ENCODE measurements at regions not wholly inside any gene's neighbourhood (a gene's known extent, or its start where the extent isn't known, plus 50 kb on each side); places are given as distances from the start of the nearest gene placed in this dataset.

- ATAC-seq (no peak), DNase-seq (no peak)
- H3K27me3 Mint-ChIP-seq (ENCODE audit: low read depth) = peaks cover 8% of the 10 kb centered on the region
- H3K4me1 Mint-ChIP-seq (ENCODE audit: low read depth) = no peaks in the 10 kb centered on the region
- H3K9me3 Mint-ChIP-seq = no peaks in the 10 kb centered on the region
- H3K36me3 Mint-ChIP-seq (ENCODE audit: insufficient read depth) = no peaks in the 10 kb centered on the region
- H3K4me3 Mint-ChIP-seq = no peak overlapping the region
These were observed 54.1 kb upstream of the FOXQ1 start for GRCh38 chr6:1257778-1258177.

GRCh38 chr6:1256435-1257008, 55.4 kb upstream of the FOXQ1 start:
- Mint-ChIP-seq H3K9me3 (no peaks in the 10 kb centered on the region), H3K36me3 (ENCODE audit: insufficient read depth) (no peaks in the 10 kb centered on the region), H3K27me3 (ENCODE audit: low read depth) (peaks cover 11% of the 10 kb centered on the region), H3K4me1 (ENCODE audit: low read depth) (no peaks in the 10 kb centered on the region), H3K4me3 (no peak overlapping the region)
- DNase-seq = no peak
- no peak for ATAC-seq

GRCh38 chr6:1255636-1256365, 56.1 kb upstream of the FOXQ1 start:
- ATAC-seq (no peak), DNase-seq (no peak)
- no peaks in the 10 kb centered on the region for H3K9me3 Mint-ChIP-seq

GRCh38 chr6:1254326-1254725, 57.6 kb upstream of the FOXQ1 start:
- Mint-ChIP-seq H3K9me3 (no peaks in the 10 kb centered on the region), H3K4me1 (ENCODE audit: low read depth) (no peaks in the 10 kb centered on the region), H3K4me3 (no peak overlapping the region), H3K27me3 (ENCODE audit: low read depth) (peaks cover 7% of the 10 kb centered on the region), H3K36me3 (ENCODE audit: insufficient read depth) (no peaks in the 10 kb centered on the region)
- ATAC-seq = no peak
- DNase-seq = no peak

More at GRCh38 chr6:1255636-1256365, 56.1 kb upstream of the FOXQ1 start:
- H3K36me3 Mint-ChIP-seq (ENCODE audit: insufficient read depth) = no peaks in the 10 kb centered on the region
- no peaks in the 10 kb centered on the region for H3K4me1 Mint-ChIP-seq (ENCODE audit: low read depth)
- no peak overlapping the region for H3K4me3 Mint-ChIP-seq
- peaks cover 11% of the 10 kb centered on the region for H3K27me3 Mint-ChIP-seq (ENCODE audit: low read depth)

DNA sequence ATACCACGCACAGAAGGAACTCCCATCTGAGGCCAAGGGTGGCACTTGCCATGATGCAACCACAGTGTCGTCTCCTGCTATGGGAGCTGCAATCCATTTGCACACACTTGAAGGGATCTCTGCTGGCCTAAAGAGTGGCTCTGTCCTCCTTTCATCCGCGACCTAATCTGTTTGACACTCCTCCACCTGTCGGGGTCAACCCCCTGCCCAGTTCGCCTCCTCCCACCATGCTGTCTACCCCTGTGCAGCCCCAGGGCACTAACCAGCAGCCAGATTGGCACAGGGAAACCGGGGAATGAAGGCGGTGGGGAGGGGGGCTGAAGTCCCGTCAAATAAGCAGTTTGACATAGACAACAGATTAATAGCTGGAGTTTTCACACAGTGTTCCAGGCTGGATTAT, 58.1 kb upstream of the FOXQ1 start:
- Mint-ChIP-seq H3K36me3 (ENCODE audit: insufficient read depth) (no peaks in the 10 kb centered on the region), H3K4me1 (ENCODE audit: low read depth) (no peaks in the 10 kb centered on the region), H3K27me3 (ENCODE audit: low read depth) (peaks cover 9% of the 10 kb centered on the region), H3K9me3 (no peaks in the 10 kb centered on the region), H3K4me3 (no peak overlapping the region)
- DNase-seq (no peak), ATAC-seq (no peak)

GRCh38 chr6:1251198-1252155, 60.4 kb upstream of the FOXQ1 start:
- DNase-seq = no peak
- Mint-ChIP-seq H3K4me1 (ENCODE audit: low read depth) (no peaks in the 10 kb centered on the region), H3K4me3 (no peak overlapping the region), H3K27me3 (ENCODE audit: low read depth) (peaks cover 9% of the 10 kb centered on the region), H3K36me3 (ENCODE audit: insufficient read depth) (no peaks in the 10 kb centered on the region), H3K9me3 (no peaks in the 10 kb centered on the region)
- ATAC-seq = no peak

- Mint-ChIP-seq H3K4me3 (no peak overlapping the region), H3K36me3 (ENCODE audit: insufficient read depth) (no peaks in the 10 kb centered on the region), H3K9me3 (no peaks in the 10 kb centered on the region), H3K4me1 (ENCODE audit: low read depth) (no peaks in the 10 kb centered on the region), H3K27me3 (ENCODE audit: low read depth) (peaks cover 9% of the 10 kb centered on the region)
- no peak for DNase-seq
- ATAC-seq = no peak
These were observed 61.3 kb upstream of the FOXQ1 start for GRCh38 chr6:1250489-1251197.

GRCh38 chr6:1247894-1248293, 64.0 kb upstream of the FOXQ1 start:
- no peak for DNase-seq
- H3K9me3 Mint-ChIP-seq = no peaks in the 10 kb centered on the region
- no peaks in the 10 kb centered on the region for H3K4me1 Mint-ChIP-seq (ENCODE audit: low read depth)
- no peak overlapping the region for H3K4me3 Mint-ChIP-seq
- H3K27me3 Mint-ChIP-seq (ENCODE audit: low read depth) = peaks cover 8% of the 10 kb centered on the region
- ATAC-seq = no peak
- H3K36me3 Mint-ChIP-seq (ENCODE audit: insufficient read depth) = no peaks in the 10 kb centered on the region

DNA sequence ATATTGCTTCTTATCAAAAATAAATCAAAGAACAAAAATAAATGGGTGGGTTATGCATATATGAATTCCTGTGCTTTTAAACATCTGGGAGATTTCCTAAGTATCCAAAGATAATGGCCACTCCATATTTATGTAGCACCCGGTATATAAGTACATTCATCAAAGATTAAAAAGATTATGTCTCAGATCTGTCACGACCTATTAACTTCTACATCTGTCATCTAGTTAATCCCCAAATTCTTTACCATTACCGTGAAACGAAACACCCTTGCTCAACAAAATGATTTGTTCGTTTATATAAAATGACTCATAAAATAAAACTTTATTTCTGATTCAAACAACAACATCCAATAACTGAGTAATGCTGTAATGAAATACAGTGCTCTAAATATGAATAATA, 64.8 kb upstream of the FOXQ1 start:
- Mint-ChIP-seq H3K9me3 (no peaks in the 10 kb centered on the region), H3K27me3 (ENCODE audit: low read depth) (peaks cover 5% of the 10 kb centered on the region), H3K36me3 (ENCODE audit: insufficient read depth) (no peaks in the 10 kb centered on the region), H3K4me3 (no peak overlapping the region), H3K4me1 (ENCODE audit: low read depth) (no peaks in the 10 kb centered on the region)
- DNase-seq (no peak), ATAC-seq (no peak)

DNA sequence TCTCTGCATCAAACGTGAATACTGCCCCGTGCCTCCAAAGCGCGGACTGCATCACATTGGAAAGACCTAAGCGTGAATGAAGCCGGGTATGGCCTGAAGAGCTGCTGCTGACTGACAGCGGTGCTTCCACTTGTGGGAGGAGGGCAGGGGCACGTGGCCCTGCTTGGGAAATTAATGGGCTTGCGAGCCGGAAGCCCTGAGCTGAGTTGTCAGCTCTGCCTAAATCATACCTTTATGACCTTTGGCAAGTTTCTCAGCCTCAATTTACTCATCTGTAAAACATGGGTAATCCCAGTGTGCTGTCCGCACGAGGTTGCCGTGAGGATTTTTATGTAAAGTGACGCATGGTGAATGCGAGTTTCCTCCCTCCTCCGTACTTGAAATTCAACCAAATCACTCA, 67.0 kb upstream of the FOXQ1 start:
- H3K36me3 Mint-ChIP-seq (ENCODE audit: insufficient read depth) = no peaks in the 10 kb centered on the region

GRCh38 chr6:1244278-1244677, 67.6 kb upstream of the FOXQ1 start:
- Mint-ChIP-seq H3K4me3 (no peak overlapping the region), H3K27me3 (ENCODE audit: low read depth) (peaks cover 5% of the 10 kb centered on the region), H3K4me1 (ENCODE audit: low read depth) (no peaks in the 10 kb centered on the region), H3K36me3 (ENCODE audit: insufficient read depth) (no peaks in the 10 kb centered on the region), H3K9me3 (no peaks in the 10 kb centered on the region)
- DNase-seq = no peak
- no peak for ATAC-seq

More for the DNA sequence above, 67.0 kb upstream of the FOXQ1 start:
- Mint-ChIP-seq H3K9me3 (no peaks in the 10 kb centered on the region), H3K4me1 (ENCODE audit: low read depth) (no peaks in the 10 kb centered on the region), H3K4me3 (no peak overlapping the region), H3K27me3 (ENCODE audit: low read depth) (peaks cover 5% of the 10 kb centered on the region)
- DNase-seq = no peak
- no peak for ATAC-seq

DNA sequence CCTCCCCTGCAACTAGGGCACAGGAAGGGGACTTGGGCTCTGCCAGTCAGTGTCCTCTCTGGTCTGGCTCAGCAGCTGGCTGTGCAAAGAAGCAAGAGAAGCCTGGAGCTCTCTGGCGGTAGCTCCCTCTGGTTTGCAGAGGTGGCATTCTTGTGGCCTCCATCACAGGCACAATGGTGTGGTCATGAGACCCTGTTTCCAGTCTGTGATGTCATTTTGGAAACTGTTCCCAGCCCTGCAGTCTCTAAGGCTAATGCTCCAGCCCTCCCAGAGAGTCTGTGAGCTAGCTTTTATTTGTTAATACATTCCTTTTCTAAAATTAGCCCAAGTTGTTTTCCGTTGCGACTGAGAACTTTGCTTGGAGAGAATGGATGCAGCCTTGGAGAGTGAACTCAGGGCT, 69.5 kb upstream of the FOXQ1 start:
- DNase-seq = no peak
- Mint-ChIP-seq H3K27me3 (ENCODE audit: low read depth) (peaks cover 11% of the 10 kb centered on the region), H3K4me1 (ENCODE audit: low read depth) (no peaks in the 10 kb centered on the region), H3K4me3 (no peak overlapping the region), H3K36me3 (ENCODE audit: insufficient read depth) (no peaks in the 10 kb centered on the region), H3K9me3 (no peaks in the 10 kb centered on the region)
- ATAC-seq = no peak

DNA sequence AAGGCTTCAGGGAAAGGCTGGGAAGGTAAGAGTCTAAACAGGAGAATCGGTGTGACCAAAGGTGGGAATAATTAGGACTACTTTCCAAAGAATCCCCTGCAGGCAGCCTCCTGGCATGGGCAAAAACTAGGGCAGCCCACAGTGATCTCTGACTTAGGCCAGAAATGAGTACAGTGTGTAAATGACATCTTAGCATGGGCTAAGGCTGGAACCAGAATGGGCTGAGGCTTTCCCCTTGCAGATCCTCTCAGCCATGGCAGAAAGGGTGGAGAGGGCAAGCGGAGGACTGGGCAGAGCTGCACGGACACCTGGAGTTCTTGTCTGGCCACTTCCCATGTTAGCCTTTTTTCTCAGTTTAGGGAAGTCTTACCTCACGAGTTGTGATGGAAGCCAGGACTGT, 69.9 kb upstream of the FOXQ1 start:
- H3K4me1 Mint-ChIP-seq (ENCODE audit: low read depth) = no peaks in the 10 kb centered on the region
- no peak overlapping the region for H3K4me3 Mint-ChIP-seq
- no peak for DNase-seq
- no peaks in the 10 kb centered on the region for H3K9me3 Mint-ChIP-seq
- H3K27me3 Mint-ChIP-seq (ENCODE audit: low read depth) = peaks cover 11% of the 10 kb centered on the region
- H3K36me3 Mint-ChIP-seq (ENCODE audit: insufficient read depth) = no peaks in the 10 kb centered on the region
- no peak for ATAC-seq

DNA sequence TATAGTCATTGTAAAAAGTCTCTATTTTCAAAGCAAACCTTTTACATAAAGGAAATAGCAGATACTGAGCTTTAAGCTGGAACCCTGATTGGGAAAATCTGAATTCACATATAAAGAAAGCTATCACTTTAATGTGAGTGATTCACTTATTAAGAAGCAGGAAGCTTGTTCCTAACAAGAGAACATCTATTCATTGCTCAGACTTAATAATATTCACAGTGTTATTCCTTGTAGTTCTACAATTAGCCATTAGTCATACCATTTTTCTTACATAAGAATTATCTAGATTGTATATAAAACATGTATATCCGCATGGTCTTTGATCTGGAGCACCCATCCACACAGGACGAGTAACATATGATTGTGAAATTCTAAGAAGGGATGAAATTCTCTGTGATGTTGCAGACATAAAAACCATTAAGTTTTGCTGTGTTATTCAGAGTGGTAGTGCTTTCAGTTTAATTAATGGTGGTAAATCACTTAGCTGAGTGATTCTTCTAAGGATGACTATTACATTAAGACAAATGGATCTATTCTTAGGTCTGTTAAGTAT, 71.1 kb upstream of the FOXQ1 start:
- H3K4me3 Mint-ChIP-seq = no peak overlapping the region
- H3K9me3 Mint-ChIP-seq = no peaks in the 10 kb centered on the region
- no peaks in the 10 kb centered on the region for H3K36me3 Mint-ChIP-seq (ENCODE audit: insufficient read depth)
- H3K4me1 Mint-ChIP-seq (ENCODE audit: low read depth) = no peaks in the 10 kb centered on the region
- no peak for DNase-seq
- no peak for ATAC-seq
- H3K27me3 Mint-ChIP-seq (ENCODE audit: low read depth) = peaks cover 11% of the 10 kb centered on the region

Measured in activated T-cell treated with anti-CD3 and anti-CD28 coated beads, Interleukin-2, amount 50 U/mL, for 4 hours (primary cell).